ENCODE measurements at regions not wholly inside any gene's neighbourhood (a gene's known extent, or its start where the extent isn't known, plus 50 kb on each side); places are given as distances from the start of the nearest gene placed in this dataset.
A peak's percentile ranks its signal among the peaks of the same experiment; 100 is the strongest.
"Not testable (repeated sequence)": the region's sequence is repeated elsewhere in the genome, so short reads cannot be mapped to it uniquely, and the experiment has no call there.

GRCh38 chr16:88303890-88304819 lies 78.6 kb upstream of the ZNF469 start:
- ATAC-seq (replicated peaks in 1 of 2) = no peak
- Mint-ChIP-seq H3K27ac (no peak overlapping the region), H3K4me1 (ENCODE audit: low read depth) (no peaks in the 10 kb centered on the region), H3K36me3 (ENCODE audit: insufficient read depth in 2 of 2) (no peaks in the 10 kb centered on the region), H3K9me3 (peaks cover 6 to 9% of the 10 kb centered on the region in 2 donors), H3K4me3 (no peak overlapping the region), H3K27me3 (ENCODE audit: low read depth) (peaks cover 8% of the 10 kb centered on the region)
- no peak for DNase-seq

DNA sequence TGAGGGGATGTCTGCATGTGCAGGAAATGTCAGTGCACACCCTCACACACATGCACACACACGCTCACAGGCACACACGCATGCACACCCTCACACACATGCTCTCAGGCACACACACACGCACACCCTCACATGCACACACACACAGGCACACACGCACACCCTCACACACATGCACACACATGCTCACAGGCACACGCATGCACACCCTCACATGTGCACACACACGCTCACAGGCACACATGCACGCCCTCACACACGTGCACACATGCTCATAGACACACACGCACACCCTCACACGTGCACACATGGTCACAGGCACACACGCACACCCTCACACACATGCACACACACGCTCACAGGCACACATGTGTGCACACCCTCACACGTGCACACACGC lies 77.6 kb upstream of the ZNF469 start:
- no peak for ATAC-seq (replicated peaks in 1 of 2)
- Mint-ChIP-seq H3K4me1 (ENCODE audit: low read depth) (no peaks in the 10 kb centered on the region), H3K27ac (no peak overlapping the region), H3K36me3 (ENCODE audit: insufficient read depth in 2 of 2) (no peaks in the 10 kb centered on the region), H3K4me3 (no peak overlapping the region), H3K9me3 (peaks cover 6 to 9% of the 10 kb centered on the region in 2 donors), H3K27me3 (ENCODE audit: low read depth) (peaks cover 9% of the 10 kb centered on the region)
- DNase-seq = no peak

DNA sequence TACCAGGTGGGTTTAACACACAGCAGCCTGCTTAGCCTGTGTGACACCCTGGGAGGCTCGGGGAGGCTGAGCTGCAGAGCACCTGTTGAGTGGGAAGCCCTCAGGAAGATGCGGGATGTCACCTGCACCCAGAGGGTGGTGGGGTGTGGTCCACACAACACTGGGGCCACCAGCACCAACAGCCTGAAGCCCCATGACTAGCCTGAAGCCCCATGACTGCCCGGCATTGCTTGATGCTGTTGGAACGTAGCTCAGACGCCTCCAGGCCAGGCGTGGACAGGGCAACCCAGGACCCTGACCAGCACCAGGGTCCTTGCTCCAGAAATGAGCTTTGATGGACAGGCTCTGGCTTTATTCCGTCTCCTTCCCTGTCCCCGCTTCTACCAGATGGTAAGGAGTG lies 76.3 kb upstream of the ZNF469 start:
- ATAC-seq (replicated peaks in 1 of 2) (no peak), DNase-seq (no peak)
- peaks cover 6 to 9% of the 10 kb centered on the region in 2 donors for H3K9me3 Mint-ChIP-seq
- no peaks in the 10 kb centered on the region for H3K36me3 Mint-ChIP-seq (ENCODE audit: insufficient read depth in 2 of 2)
- H3K27me3 Mint-ChIP-seq (ENCODE audit: low read depth) = peaks cover 9% of the 10 kb centered on the region
- no peak overlapping the region for H3K4me3 Mint-ChIP-seq
- no peak overlapping the region for H3K27ac Mint-ChIP-seq
- no peaks in the 10 kb centered on the region for H3K4me1 Mint-ChIP-seq (ENCODE audit: low read depth)

GRCh38 chr16:88306860-88307545 lies 75.8 kb upstream of the ZNF469 start:
- Mint-ChIP-seq H3K9me3 (peaks cover 8 to 11% of the 10 kb centered on the region in 2 donors), H3K36me3 (ENCODE audit: insufficient read depth in 2 of 2) (no peaks in the 10 kb centered on the region), H3K27ac (no peak overlapping the region), H3K27me3 (ENCODE audit: low read depth) (peaks cover 9% of the 10 kb centered on the region), H3K4me1 (ENCODE audit: low read depth) (no peaks in the 10 kb centered on the region), H3K4me3 (no peak overlapping the region)
- no peak for DNase-seq
- no peak for ATAC-seq (replicated peaks in 1 of 2)

DNA sequence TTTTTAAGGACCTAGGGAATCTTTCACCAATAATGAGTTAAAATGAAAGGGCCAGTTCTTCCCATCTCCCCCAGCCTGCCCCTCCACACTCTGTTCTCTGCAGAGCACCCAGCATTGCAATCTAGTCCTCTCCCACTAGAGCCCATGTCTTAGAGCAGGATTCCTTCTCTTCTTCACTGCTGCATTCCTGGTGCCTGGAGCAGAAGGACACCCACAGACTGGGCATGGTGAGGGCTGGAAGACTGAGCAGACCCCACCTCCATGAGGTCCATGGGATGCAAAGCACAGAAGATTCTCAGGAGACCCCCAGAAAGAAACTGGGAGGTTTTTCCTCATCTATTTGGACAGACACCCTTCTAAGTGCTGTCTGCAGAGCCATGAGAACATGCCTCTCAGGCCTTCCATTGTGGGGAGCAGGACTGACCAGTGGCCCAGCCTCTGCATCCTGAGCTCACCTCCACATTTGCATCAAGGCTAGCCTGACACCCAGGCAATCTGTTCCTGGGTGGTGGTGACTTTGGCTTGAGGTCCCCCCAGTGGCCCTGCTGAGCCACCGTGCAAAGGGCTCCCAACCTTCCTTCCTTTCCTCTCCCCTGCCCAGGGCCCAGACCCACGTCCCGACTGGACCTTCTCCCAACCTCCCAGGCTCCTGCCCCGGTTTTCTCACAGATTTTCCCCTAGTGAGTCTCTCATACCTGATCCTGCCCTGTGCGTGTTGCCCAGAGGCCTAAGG lies 74.2 kb upstream of the ZNF469 start:
- ATAC-seq (replicated peaks in 1 of 2) (no peak), DNase-seq (no peak)
- H3K4me3 Mint-ChIP-seq = no peak overlapping the region
- peaks cover 14% of the 10 kb centered on the region for H3K27me3 Mint-ChIP-seq (ENCODE audit: low read depth)
- H3K4me1 Mint-ChIP-seq (ENCODE audit: low read depth) = no peaks in the 10 kb centered on the region
- H3K27ac Mint-ChIP-seq = no peak overlapping the region
- H3K36me3 Mint-ChIP-seq (ENCODE audit: insufficient read depth in 2 of 2) = peaks cover 0 to 6% of the 10 kb centered on the region in 2 donors
- H3K9me3 Mint-ChIP-seq = peaks cover 12 to 15% of the 10 kb centered on the region in 2 donors

DNA sequence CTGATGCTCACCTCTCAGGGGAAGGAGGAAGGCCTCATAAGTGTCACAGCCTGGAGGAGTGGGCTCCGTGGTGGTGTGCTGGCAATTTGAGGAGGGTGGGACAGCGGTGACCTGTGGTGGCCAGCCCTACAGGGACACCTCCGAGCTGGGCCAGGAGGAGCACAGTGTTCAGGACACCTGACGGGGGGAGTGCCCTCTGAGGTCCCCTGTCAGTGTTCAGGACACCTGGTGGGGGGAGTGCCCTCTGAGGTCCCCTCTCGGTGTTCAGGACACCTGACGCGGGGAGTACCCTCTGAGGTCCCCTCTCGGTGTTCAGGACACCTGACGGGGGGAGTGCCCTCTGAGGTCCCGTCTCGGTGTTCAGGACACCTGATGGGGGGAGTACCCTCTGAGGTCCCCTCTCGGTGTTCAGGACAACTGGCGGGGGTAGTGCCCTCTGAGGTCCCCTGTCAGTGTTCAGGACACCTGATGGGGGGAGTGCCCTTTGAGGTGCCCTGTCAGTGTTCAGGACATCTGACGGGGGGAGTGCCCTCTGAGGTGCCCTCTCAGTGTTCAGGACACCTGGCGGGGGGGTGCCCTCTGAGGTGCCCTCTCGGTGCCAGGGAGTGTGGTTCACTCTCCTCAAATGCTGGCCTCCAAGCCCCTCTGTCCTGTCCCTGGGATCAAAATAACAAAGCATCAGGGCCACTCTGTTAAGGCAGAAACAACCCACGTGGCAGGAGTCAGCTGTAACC lies 73.4 kb upstream of the ZNF469 start:
- DNase-seq (no peak), ATAC-seq (replicated peaks in 1 of 2) (no peak)
- Mint-ChIP-seq H3K4me3 (no peak overlapping the region), H3K9me3 (peaks cover 12 to 15% of the 10 kb centered on the region in 2 donors), H3K27ac (no peak overlapping the region), H3K27me3 (ENCODE audit: low read depth) (peaks cover 15% of the 10 kb centered on the region), H3K36me3 (ENCODE audit: insufficient read depth in 2 of 2) (peaks cover 0 to 6% of the 10 kb centered on the region in 2 donors), H3K4me1 (ENCODE audit: low read depth) (no peaks in the 10 kb centered on the region)

GRCh38 chr16:88309908-88310265 lies 72.9 kb upstream of the ZNF469 start:
- Mint-ChIP-seq H3K9me3 (peaks cover 12 to 15% of the 10 kb centered on the region in 2 donors), H3K4me3 (no peak overlapping the region), H3K36me3 (ENCODE audit: insufficient read depth in 2 of 2) (peaks cover 0 to 6% of the 10 kb centered on the region in 2 donors), H3K4me1 (ENCODE audit: low read depth) (no peaks in the 10 kb centered on the region), H3K27ac (no peak overlapping the region), H3K27me3 (ENCODE audit: low read depth) (peaks cover 15% of the 10 kb centered on the region)
- ATAC-seq (replicated peaks in 1 of 2) (no peak), DNase-seq (peak in 1 of 2 donors; percentile 12)

GRCh38 chr16:88310796-88311605 lies 71.8 kb upstream of the ZNF469 start:
- H3K4me3 Mint-ChIP-seq = no peak overlapping the region
- H3K27me3 Mint-ChIP-seq (ENCODE audit: low read depth) = peaks cover 15% of the 10 kb centered on the region
- H3K9me3 Mint-ChIP-seq = peaks cover 5 to 6% of the 10 kb centered on the region in 2 donors
- no peaks in the 10 kb centered on the region for H3K4me1 Mint-ChIP-seq (ENCODE audit: low read depth)
- H3K27ac Mint-ChIP-seq = no peak overlapping the region
- DNase-seq = no peak
- ATAC-seq (replicated peaks in 1 of 2) = no peak
- H3K36me3 Mint-ChIP-seq (ENCODE audit: insufficient read depth in 2 of 2) = peaks cover 0 to 6% of the 10 kb centered on the region in 2 donors

DNA sequence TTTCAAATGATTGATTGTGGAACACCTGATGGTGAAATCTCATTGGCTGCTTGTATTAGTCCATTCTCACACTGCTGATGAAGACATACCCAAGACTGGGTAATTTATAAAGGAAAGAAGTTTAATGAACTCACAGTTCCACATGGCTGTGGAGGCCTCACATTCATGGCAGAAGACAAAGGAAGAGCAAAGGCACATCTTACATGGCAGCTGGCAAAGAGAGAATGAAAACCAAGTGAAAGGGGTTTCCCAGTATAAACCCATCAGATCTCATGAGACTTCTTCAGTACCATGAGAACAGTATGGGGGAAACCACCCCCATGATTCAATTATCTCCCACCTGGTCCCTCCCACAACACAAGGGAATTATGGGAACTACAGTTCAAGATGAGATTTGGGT lies 70.9 kb upstream of the ZNF469 start:
- not testable (repeated sequence) for H3K4me3 Mint-ChIP-seq; H3K27ac Mint-ChIP-seq; H3K4me1 Mint-ChIP-seq (ENCODE audit: low read depth)

GRCh38 chr16:88312732-88313131 lies 70.0 kb upstream of the ZNF469 start:
- DNase-seq (no peak), ATAC-seq (replicated peaks in 1 of 2) (no peak)
- no peaks in the 10 kb centered on the region for H3K4me1 Mint-ChIP-seq (ENCODE audit: low read depth)
- H3K4me3 Mint-ChIP-seq = no peak overlapping the region
- H3K9me3 Mint-ChIP-seq = peaks cover 5 to 6% of the 10 kb centered on the region in 2 donors
- peaks cover 0 to 6% of the 10 kb centered on the region in 2 donors for H3K36me3 Mint-ChIP-seq (ENCODE audit: insufficient read depth in 2 of 2)
- H3K27me3 Mint-ChIP-seq (ENCODE audit: low read depth) = peaks cover 15% of the 10 kb centered on the region
- no peak overlapping the region for H3K27ac Mint-ChIP-seq

More for the DNA sequence above, 70.9 kb upstream of the ZNF469 start:
- not testable (repeated sequence) for ATAC-seq (replicated peaks in 1 of 2); H3K9me3 Mint-ChIP-seq; DNase-seq; H3K36me3 Mint-ChIP-seq (ENCODE audit: insufficient read depth in 2 of 2)
- peaks cover 15% of the 10 kb centered on the region for H3K27me3 Mint-ChIP-seq (ENCODE audit: low read depth)

- Mint-ChIP-seq H3K27ac (no peak overlapping the region), H3K27me3 (ENCODE audit: low read depth) (peaks cover 6% of the 10 kb centered on the region), H3K9me3 (peaks cover 5 to 6% of the 10 kb centered on the region in 2 donors), H3K36me3 (ENCODE audit: insufficient read depth in 2 of 2) (peaks cover 0 to 6% of the 10 kb centered on the region in 2 donors), H3K4me3 (no peak overlapping the region), H3K4me1 (ENCODE audit: low read depth) (no peaks in the 10 kb centered on the region)
- ATAC-seq (replicated peaks in 1 of 2) (no peak), DNase-seq (no peak)
These were observed 67.7 kb upstream of the ZNF469 start for GRCh38 chr16:88314991-88315542.
